ENCODE measurements at regions not wholly inside any gene's neighbourhood (a gene's known extent, or its start where the extent isn't known, plus 50 kb on each side); places are given as distances from the start of the nearest gene placed in this dataset.

- TF ChIP-seq FOXM1 (IDR thresholded peaks at IDR 0.05; ENCODE audit: borderline replicate concordance, low read depth) (no peak), ZBTB7A (IDR thresholded peaks at IDR 0.05; ENCODE audit: low read depth) (no peak), TCF12 (IDR thresholded peaks at IDR 0.05; ENCODE audit: low read depth) (no peak), YY1 (IDR thresholded peaks at IDR 0.05; ENCODE audit: low read depth) (no peak), MAX (IDR thresholded peaks at IDR 0.05) (no peak), NFIC (IDR thresholded peaks at IDR 0.05) (no peak), CEBPB (IDR thresholded peaks at IDR 0.05) (no peak), EGR1 (IDR thresholded peaks at IDR 0.05) (no peak), TAF1 (IDR thresholded peaks at IDR 0.05; ENCODE audit: low read depth) (no peak), CREB1 (IDR thresholded peaks at IDR 0.05; ENCODE audit: low read depth) (no peak), RAD21 (IDR thresholded peaks at IDR 0.05; ENCODE audit: low read depth) (no peak), USF1 (IDR thresholded peaks at IDR 0.05) (no peak)
Observed at GRCh38 chr1:83100133-83100532, 898.8 kb downstream of the TTLL7 start.

- TF ChIP-seq EGR1 (IDR thresholded peaks at IDR 0.05) (no peak), REST (IDR thresholded peaks at IDR 0.05; ENCODE audit: low read depth) (no peak), ZBTB7A (IDR thresholded peaks at IDR 0.05; ENCODE audit: low read depth) (no peak), YY1 (IDR thresholded peaks at IDR 0.05; ENCODE audit: low read depth) (no peak), MAX (IDR thresholded peaks at IDR 0.05) (no peak), CREB1 (IDR thresholded peaks at IDR 0.05; ENCODE audit: low read depth) (no peak), TCF12 (IDR thresholded peaks at IDR 0.05; ENCODE audit: low read depth) (no peak), EP300 (IDR thresholded peaks at IDR 0.05; ENCODE audit: borderline replicate concordance) (no peak), TEAD4 (IDR thresholded peaks at IDR 0.05) (no peak), USF1 (IDR thresholded peaks at IDR 0.05) (no peak), TAF1 (IDR thresholded peaks at IDR 0.05; ENCODE audit: low read depth) (no peak), FOXM1 (IDR thresholded peaks at IDR 0.05; ENCODE audit: borderline replicate concordance, low read depth) (no peak), RAD21 (IDR thresholded peaks at IDR 0.05; ENCODE audit: low read depth) (no peak), NFIC (IDR thresholded peaks at IDR 0.05) (no peak), CEBPB (IDR thresholded peaks at IDR 0.05) (no peak)
Observed at GRCh38 chr1:83098791-83099190, 900.1 kb downstream of the TTLL7 start.

- TF ChIP-seq EP300 (IDR thresholded peaks at IDR 0.05; ENCODE audit: borderline replicate concordance) = no peak
- TF ChIP-seq USF1 (IDR thresholded peaks at IDR 0.05) = no peak
- no peak for TF ChIP-seq RAD21 (IDR thresholded peaks at IDR 0.05; ENCODE audit: low read depth)
- no peak for TF ChIP-seq CREB1 (IDR thresholded peaks at IDR 0.05; ENCODE audit: low read depth)
- no peak for TF ChIP-seq REST (IDR thresholded peaks at IDR 0.05; ENCODE audit: low read depth)
- no peak for TF ChIP-seq YY1 (IDR thresholded peaks at IDR 0.05; ENCODE audit: low read depth)
- no peak for TF ChIP-seq TEAD4 (IDR thresholded peaks at IDR 0.05)
- no peak for TF ChIP-seq TAF1 (IDR thresholded peaks at IDR 0.05; ENCODE audit: low read depth)
- TF ChIP-seq EGR1 (IDR thresholded peaks at IDR 0.05) = no peak
- TF ChIP-seq NFIC (IDR thresholded peaks at IDR 0.05) = no peak
- no peak for TF ChIP-seq TCF12 (IDR thresholded peaks at IDR 0.05; ENCODE audit: low read depth)
- no peak for TF ChIP-seq MAX (IDR thresholded peaks at IDR 0.05)
- no peak for TF ChIP-seq FOXM1 (IDR thresholded peaks at IDR 0.05; ENCODE audit: borderline replicate concordance, low read depth)
Observed at GRCh38 chr1:83098131-83098530, 900.8 kb downstream of the TTLL7 start.

- TF ChIP-seq USF1 (IDR thresholded peaks at IDR 0.05) = no peak
- TF ChIP-seq FOXM1 (IDR thresholded peaks at IDR 0.05; ENCODE audit: borderline replicate concordance, low read depth) = no peak
- TF ChIP-seq RAD21 (IDR thresholded peaks at IDR 0.05; ENCODE audit: low read depth) = no peak
- no peak for TF ChIP-seq TAF1 (IDR thresholded peaks at IDR 0.05; ENCODE audit: low read depth)
- TF ChIP-seq EP300 (IDR thresholded peaks at IDR 0.05; ENCODE audit: borderline replicate concordance) = no peak
- TF ChIP-seq ZBTB7A (IDR thresholded peaks at IDR 0.05; ENCODE audit: low read depth) = no peak
Observed at GRCh38 chr1:83097715-83098114, 901.2 kb downstream of the TTLL7 start.

GRCh38 chr1:83095570-83095969 is 903.4 kb downstream of the TTLL7 start:
- TF ChIP-seq NFIC (IDR thresholded peaks at IDR 0.05) = no peak

Data from Ishikawa (cell line).